ENCODE measurements at regions not wholly inside any gene's neighbourhood (a gene's known extent, or its start where the extent isn't known, plus 50 kb on each side); places are given as distances from the start of the nearest gene placed in this dataset.

DNA sequence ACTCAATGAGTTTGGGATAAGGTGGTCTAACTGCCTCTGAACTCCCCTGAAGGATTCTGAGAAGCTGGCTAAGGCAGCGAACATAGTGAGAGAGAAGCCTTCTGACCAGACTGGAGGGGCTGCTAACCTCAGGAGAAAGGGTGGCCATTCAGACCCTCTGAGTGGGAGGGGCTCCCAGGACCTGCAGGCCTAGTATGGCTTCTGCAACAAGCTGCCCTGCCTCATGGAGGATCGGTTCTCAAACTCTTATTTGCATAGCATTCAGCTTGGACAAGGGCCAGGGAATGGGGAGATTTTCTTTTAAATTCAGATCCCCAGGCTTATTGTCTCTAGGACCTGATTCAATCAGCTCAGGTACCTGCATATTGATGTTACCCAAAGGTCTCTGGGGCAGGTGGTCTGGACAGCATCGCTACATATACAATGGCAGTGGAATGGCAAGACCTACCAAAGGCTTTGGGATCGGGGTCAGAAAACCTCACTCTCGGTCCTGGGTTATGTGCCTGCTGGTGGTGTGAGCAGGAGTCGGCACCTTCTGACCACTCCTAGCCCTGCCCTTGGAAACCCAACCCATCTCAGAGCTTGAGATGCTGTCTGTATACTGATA lies 599.1 kb downstream of the BRD1 start:
- no peak overlapping the region for H3K27ac ChIP-seq (ENCODE audit: extremely low read length, insufficient read depth, low read length)
- H3K9ac ChIP-seq (ENCODE audit: insufficient read depth, low read depth, low read length), result no peak overlapping the region
- DNase-seq (ENCODE audit: low spot score) (no peak), ATAC-seq (no peak), FAIRE-seq (no peak)
- no peak overlapping the region for H3K4me2 ChIP-seq (ENCODE audit: low read depth, low read length)
- H3K79me2 ChIP-seq (ENCODE audit: insufficient read depth, low read length), result no peaks in the 10 kb centered on the region
- 0% methylated on average over 2 of the region's 6 CpGs for WGBS (ENCODE audit: low lambda C conversion rate)
- H3K27me3 ChIP-seq (ENCODE audit: control insufficient read depth in 1 of 2, insufficient read depth in 2 of 2, low read length in 2 of 2), result peaks cover 2 to 20% of the 10 kb centered on the region in 2 experiments; a peak in 3 of 5 replicates
- no TSS peak for BruUV-seq (replicated peaks)
- intact Hi-C loops (cut with micrococcal nuclease; ENCODE audit: unreplicated experiment), result loop anchor here (5.0 kb wide), 1 partner anchor 1066 kb away; no protein-coding TSS in a partner anchor
- H3K9me3 ChIP-seq (ENCODE audit: low read length), result no peaks in the 10 kb centered on the region
- no peak overlapping the region for H3K4me3 ChIP-seq (replicated peaks in 1 of 3; ENCODE audit: insufficient read depth in 1 of 3, low read depth in 2 of 3, low read length in 3 of 3)
- POLR2A ChIA-PET, result no interaction called here
- no peak overlapping the region for H2AFZ ChIP-seq (ENCODE audit: low read length)
- H3K36me3 ChIP-seq (replicated peaks in 1 of 2; ENCODE audit: control insufficient read depth in 1 of 2, insufficient read depth in 2 of 2, low read length in 2 of 2), result no peaks in the 10 kb centered on the region
- no peaks in the 10 kb centered on the region for H3K4me1 ChIP-seq (ENCODE audit: insufficient read depth, low read length)
- CTCF ChIA-PET (ENCODE audit: low intra/inter-chr PET ratio, low total read pairs), result no interaction called here
- H4K20me1 ChIP-seq (ENCODE audit: insufficient read depth, low read length), result no peaks in the 10 kb centered on the region
- in situ Hi-C loops (cut with HindIII; ENCODE audit: extremely low pct_ligation_motif_present, low pct_unique_long_range_greater_than_20kb), result no loop called here
- TF ChIP-seq THRA (CRISPR knock-in tag; IDR thresholded peaks at IDR 0.05; ENCODE audit: borderline replicate concordance), result no peak
- no peak for TF ChIP-seq AKNA (CRISPR knock-in tag; IDR thresholded peaks at IDR 0.05; ENCODE audit: borderline replicate concordance)
- no peak for TF ChIP-seq ZKSCAN5 (CRISPR knock-in tag; IDR thresholded peaks at IDR 0.05)
- no peak for TF ChIP-seq ZNF674 (CRISPR knock-in tag; IDR thresholded peaks at IDR 0.05; ENCODE audit: low read depth)
- TF ChIP-seq, protein P1, sequence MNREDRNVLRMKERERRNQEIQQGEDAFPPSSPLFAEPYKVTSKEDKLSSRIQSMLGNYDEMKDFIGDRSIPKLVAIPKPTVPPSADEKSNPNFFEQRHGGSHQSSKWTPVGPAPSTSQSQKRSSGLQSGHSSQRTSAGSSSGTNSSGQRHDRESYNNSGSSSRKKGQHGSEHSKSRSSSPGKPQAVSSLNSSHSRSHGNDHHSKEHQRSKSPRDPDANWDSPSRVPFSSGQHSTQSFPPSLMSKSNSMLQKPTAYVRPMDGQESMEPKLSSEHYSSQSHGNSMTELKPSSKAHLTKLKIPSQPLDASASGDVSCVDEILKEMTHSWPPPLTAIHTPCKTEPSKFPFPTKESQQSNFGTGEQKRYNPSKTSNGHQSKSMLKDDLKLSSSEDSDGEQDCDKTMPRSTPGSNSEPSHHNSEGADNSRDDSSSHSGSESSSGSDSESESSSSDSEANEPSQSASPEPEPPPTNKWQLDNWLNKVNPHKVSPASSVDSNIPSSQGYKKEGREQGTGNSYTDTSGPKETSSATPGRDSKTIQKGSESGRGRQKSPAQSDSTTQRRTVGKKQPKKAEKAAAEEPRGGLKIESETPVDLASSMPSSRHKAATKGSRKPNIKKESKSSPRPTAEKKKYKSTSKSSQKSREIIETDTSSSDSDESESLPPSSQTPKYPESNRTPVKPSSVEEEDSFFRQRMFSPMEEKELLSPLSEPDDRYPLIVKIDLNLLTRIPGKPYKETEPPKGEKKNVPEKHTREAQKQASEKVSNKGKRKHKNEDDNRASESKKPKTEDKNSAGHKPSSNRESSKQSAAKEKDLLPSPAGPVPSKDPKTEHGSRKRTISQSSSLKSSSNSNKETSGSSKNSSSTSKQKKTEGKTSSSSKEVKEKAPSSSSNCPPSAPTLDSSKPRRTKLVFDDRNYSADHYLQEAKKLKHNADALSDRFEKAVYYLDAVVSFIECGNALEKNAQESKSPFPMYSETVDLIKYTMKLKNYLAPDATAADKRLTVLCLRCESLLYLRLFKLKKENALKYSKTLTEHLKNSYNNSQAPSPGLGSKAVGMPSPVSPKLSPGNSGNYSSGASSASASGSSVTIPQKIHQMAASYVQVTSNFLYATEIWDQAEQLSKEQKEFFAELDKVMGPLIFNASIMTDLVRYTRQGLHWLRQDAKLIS (CRISPR knock-in tag; IDR thresholded peaks at IDR 0.05), result no peak
- TF ChIP-seq ZNF720 (CRISPR knock-in tag; IDR thresholded peaks at IDR 0.05), result no peak
- TF ChIP-seq, protein P2, sequence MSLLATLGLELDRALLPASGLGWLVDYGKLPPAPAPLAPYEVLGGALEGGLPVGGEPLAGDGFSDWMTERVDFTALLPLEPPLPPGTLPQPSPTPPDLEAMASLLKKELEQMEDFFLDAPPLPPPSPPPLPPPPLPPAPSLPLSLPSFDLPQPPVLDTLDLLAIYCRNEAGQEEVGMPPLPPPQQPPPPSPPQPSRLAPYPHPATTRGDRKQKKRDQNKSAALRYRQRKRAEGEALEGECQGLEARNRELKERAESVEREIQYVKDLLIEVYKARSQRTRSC (CRISPR knock-in tag; IDR thresholded peaks at IDR 0.05; ENCODE audit: low read depth), result no peak
- no peak for TF ChIP-seq NFATC3 (CRISPR knock-in tag; IDR thresholded peaks at IDR 0.05)
- TF ChIP-seq RCOR2 (CRISPR knock-in tag; IDR thresholded peaks at IDR 0.05), result no peak
- no peak for TF ChIP-seq U2AF1 (optimal IDR thresholded peaks at IDR 0.05; ENCODE audit: low read depth, low read length)
- no peak for TF ChIP-seq ZNF224 (CRISPR knock-in tag; IDR thresholded peaks at IDR 0.05)

Data from HepG2 (cell line).